ENCODE measurements at regions not wholly inside any gene's neighbourhood (a gene's known extent, or its start where the extent isn't known, plus 50 kb on each side); places are given as distances from the start of the nearest gene placed in this dataset.

DNA sequence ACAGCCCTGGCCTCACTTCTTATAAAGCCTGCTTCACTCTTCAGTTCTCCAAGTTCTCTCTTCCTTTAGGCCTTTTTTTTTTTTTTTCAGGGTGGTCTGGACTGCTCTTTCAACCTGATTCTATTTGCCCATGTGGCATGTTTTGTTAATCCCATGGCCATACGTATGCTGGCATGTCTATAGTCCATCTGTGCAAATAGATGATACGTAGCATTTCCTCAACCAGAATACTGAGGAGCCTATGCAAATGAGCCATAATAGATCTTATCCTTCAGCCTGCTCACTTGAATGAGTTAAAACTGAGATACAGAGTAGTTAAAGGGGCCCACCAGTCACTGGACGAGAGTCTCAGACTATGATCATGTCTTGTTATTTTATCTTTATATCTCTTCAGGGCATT is 265.2 kb upstream of the CXCR4 start:
- Histone ChIP-seq H4K8ac (ENCODE audit: low read length) (no peak overlapping the region), H3K23ac (ENCODE audit: low read length in 2 of 2) (no peak overlapping the region)

DNA sequence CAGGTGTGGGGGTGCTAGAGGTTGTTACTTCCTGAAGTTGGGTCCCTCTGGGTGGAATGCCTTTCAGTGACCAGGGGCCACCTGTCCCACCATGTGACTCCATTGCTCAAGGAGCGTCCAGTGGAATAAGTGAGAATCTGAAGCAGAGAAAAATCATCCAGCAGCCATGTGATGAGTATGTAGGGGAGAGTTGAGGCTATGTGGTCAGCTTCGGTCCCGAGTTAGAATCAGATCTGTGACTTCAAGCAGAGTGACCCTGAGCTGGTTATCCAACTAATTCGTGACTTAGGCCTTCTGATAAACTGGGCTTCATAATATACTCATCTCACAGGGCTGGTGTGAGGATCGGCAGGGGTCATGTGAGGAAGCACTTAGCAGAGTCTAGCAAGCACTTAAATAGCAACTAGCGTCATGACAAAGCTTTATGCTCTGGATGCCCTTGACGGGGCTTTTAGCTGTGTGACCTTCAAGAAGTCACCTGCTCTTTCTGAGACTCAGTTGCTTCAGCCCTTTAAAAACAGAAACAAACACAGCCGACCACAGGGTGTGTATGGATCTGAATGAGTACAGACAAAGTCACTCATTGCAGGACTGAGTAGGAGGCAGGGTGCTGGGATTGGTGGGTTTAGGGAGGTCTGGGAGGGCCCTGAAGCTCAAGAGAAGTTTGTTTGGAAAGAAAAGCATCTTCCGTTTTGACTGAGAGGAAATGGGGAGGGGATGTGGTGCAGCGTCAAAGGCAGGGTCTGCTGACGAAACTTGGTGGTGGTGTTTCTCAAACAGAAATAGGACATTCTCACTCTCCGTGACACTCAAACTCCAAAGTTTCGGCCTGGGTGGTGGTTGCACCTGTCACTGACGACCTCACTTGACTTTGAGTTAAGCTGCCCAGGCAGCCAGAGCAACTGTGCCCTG is 264.0 kb upstream of the CXCR4 start:
- no peak overlapping the region for H2BK12ac ChIP-seq (ENCODE audit: low read length in 2 of 2)
- no peak overlapping the region for H3K14ac ChIP-seq (ENCODE audit: low read length in 2 of 2)
- H3K27ac ChIP-seq (ENCODE audit: low read length, poor library complexity, severe bottlenecking) = no peak overlapping the region
- H4K8ac ChIP-seq (ENCODE audit: low read length) = no peak overlapping the region
- no peak overlapping the region for H2BK120ac ChIP-seq (ENCODE audit: low read depth, low read length)
- H3K9ac ChIP-seq (ENCODE audit: low read length) = no peak overlapping the region
- H2BK5ac ChIP-seq (ENCODE audit: low read depth, low read length, poor library complexity, severe bottlenecking) = no peak overlapping the region
- DNase-seq = no peak
- no peaks in the 10 kb centered on the region for H3K36me3 ChIP-seq (ENCODE audit: control insufficient read depth in 1 of 2, insufficient read depth in 2 of 2, low read depth in 1 of 2, low read length in 2 of 2)
- H4K91ac ChIP-seq (ENCODE audit: low read length) = no peak overlapping the region
- H3K23ac ChIP-seq (ENCODE audit: low read length in 2 of 2) = no peak overlapping the region
- no peaks in the 10 kb centered on the region for H3K9me3 ChIP-seq (ENCODE audit: control insufficient read depth, low read length)
- no peak overlapping the region for H3K18ac ChIP-seq (ENCODE audit: low read depth in 1 of 2, low read length in 2 of 2)
- no peak overlapping the region for H3K4me2 ChIP-seq (ENCODE audit: low read length, poor library complexity, severe bottlenecking)
- 84% methylated on average over 14 of the region's 14 CpGs for WGBS
- no peak overlapping the region for H2AFZ ChIP-seq (ENCODE audit: low read depth, low read length)
- peaks cover 0 to 25% of the 10 kb centered on the region in 2 experiments for H3K27me3 ChIP-seq (ENCODE audit: control insufficient read depth in 1 of 2, insufficient read depth in 1 of 2, low read length in 2 of 2)
- H3K4me3 ChIP-seq (ENCODE audit: insufficient read depth in 1 of 2, low read depth in 1 of 2, low read length in 2 of 2) = no peak overlapping the region
- H3K79me1 ChIP-seq (replicated peaks; ENCODE audit: low read length, poor library complexity, severe bottlenecking) = no peaks in the 10 kb centered on the region
- no peak overlapping the region for H2AK5ac ChIP-seq (ENCODE audit: low read length, severe bottlenecking)
- H3K4me1 ChIP-seq (ENCODE audit: control insufficient read depth, insufficient read depth, low read depth, low read length) = no peaks in the 10 kb centered on the region
- no peak overlapping the region for H2BK15ac ChIP-seq (ENCODE audit: low read depth, poor library complexity, severe bottlenecking)
- no peak overlapping the region for H3K4ac ChIP-seq (ENCODE audit: low read depth in 1 of 2, low read length in 2 of 2)

More for the DNA sequence above, 265.2 kb upstream of the CXCR4 start:
- no peak overlapping the region for H3K4ac ChIP-seq (ENCODE audit: low read depth in 1 of 2, low read length in 2 of 2)
- H2BK5ac ChIP-seq (ENCODE audit: low read depth, low read length, poor library complexity, severe bottlenecking) = no peak overlapping the region
- no peak for DNase-seq
- no peak overlapping the region for H3K27ac ChIP-seq (ENCODE audit: low read length, poor library complexity, severe bottlenecking)
- no peak overlapping the region for H3K18ac ChIP-seq (ENCODE audit: low read depth in 1 of 2, low read length in 2 of 2)
- no peaks in the 10 kb centered on the region for H3K9me3 ChIP-seq (ENCODE audit: control insufficient read depth, low read length)
- H3K4me1 ChIP-seq (ENCODE audit: control insufficient read depth, insufficient read depth, low read depth, low read length) = no peaks in the 10 kb centered on the region
- no peak overlapping the region for H4K91ac ChIP-seq (ENCODE audit: low read length)
- peaks cover 0 to 25% of the 10 kb centered on the region in 2 experiments for H3K27me3 ChIP-seq (ENCODE audit: control insufficient read depth in 1 of 2, insufficient read depth in 1 of 2, low read length in 2 of 2)
- WGBS = 85% methylated on average over 2 of the region's 3 CpGs
- H2BK15ac ChIP-seq (ENCODE audit: low read depth, poor library complexity, severe bottlenecking) = no peak overlapping the region
- no peaks in the 10 kb centered on the region for H3K79me1 ChIP-seq (replicated peaks; ENCODE audit: low read length, poor library complexity, severe bottlenecking)
- no peaks in the 10 kb centered on the region for H3K36me3 ChIP-seq (ENCODE audit: control insufficient read depth in 1 of 2, insufficient read depth in 2 of 2, low read depth in 1 of 2, low read length in 2 of 2)
- H3K9ac ChIP-seq (ENCODE audit: low read length) = no peak overlapping the region
- no peak overlapping the region for H3K14ac ChIP-seq (ENCODE audit: low read length in 2 of 2)
- no peak overlapping the region for H3K4me3 ChIP-seq (ENCODE audit: insufficient read depth in 1 of 2, low read depth in 1 of 2, low read length in 2 of 2)
- H2BK120ac ChIP-seq (ENCODE audit: low read depth, low read length) = no peak overlapping the region
- no peak overlapping the region for H2AFZ ChIP-seq (ENCODE audit: low read depth, low read length)
- H3K4me2 ChIP-seq (ENCODE audit: low read length, poor library complexity, severe bottlenecking) = no peak overlapping the region
- H2BK12ac ChIP-seq (ENCODE audit: low read length in 2 of 2) = no peak overlapping the region
- H2AK5ac ChIP-seq (ENCODE audit: low read length, severe bottlenecking) = no peak overlapping the region

DNA sequence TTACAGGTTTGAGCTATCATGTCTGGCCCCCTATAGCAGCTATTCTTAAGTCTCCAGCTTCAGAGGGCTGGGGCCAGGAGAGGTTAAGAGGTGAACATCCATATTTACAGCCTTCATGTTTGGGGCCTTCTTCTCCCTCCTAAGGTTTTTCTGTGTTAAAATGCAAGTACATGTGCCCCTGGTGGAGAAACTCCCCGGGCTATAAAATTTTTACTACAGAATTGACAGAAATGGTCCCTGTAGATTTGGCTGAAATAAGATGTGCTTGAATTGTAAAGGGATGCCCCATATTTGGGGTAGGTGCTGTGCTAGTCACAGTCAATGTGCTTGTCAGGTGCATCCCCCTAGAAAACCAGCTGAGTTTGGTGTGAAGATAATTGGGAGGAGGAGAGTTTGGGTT is 263.3 kb upstream of the CXCR4 start:
- Histone ChIP-seq H3K18ac (ENCODE audit: low read depth in 1 of 2, low read length in 2 of 2) (no peak overlapping the region), H2BK12ac (ENCODE audit: low read length in 2 of 2) (no peak overlapping the region), H2AK5ac (ENCODE audit: low read length, severe bottlenecking) (no peak overlapping the region), H3K79me1 (replicated peaks; ENCODE audit: low read length, poor library complexity, severe bottlenecking) (no peaks in the 10 kb centered on the region), H3K36me3 (ENCODE audit: control insufficient read depth in 1 of 2, insufficient read depth in 2 of 2, low read depth in 1 of 2, low read length in 2 of 2) (no peaks in the 10 kb centered on the region), H3K27me3 (ENCODE audit: control insufficient read depth in 1 of 2, insufficient read depth in 1 of 2, low read length in 2 of 2) (peaks cover 0 to 25% of the 10 kb centered on the region in 2 experiments), H3K4me2 (ENCODE audit: low read length, poor library complexity, severe bottlenecking) (no peak overlapping the region), H4K91ac (ENCODE audit: low read length) (no peak overlapping the region), H2BK120ac (ENCODE audit: low read depth, low read length) (no peak overlapping the region), H3K4ac (ENCODE audit: low read depth in 1 of 2, low read length in 2 of 2) (no peak overlapping the region), H3K9ac (ENCODE audit: low read length) (no peak overlapping the region), H3K27ac (ENCODE audit: low read length, poor library complexity, severe bottlenecking) (no peak overlapping the region), H2BK15ac (ENCODE audit: low read depth, poor library complexity, severe bottlenecking) (no peak overlapping the region), H2AFZ (ENCODE audit: low read depth, low read length) (no peak overlapping the region), H2BK5ac (ENCODE audit: low read depth, low read length, poor library complexity, severe bottlenecking) (no peak overlapping the region), H3K4me1 (ENCODE audit: control insufficient read depth, insufficient read depth, low read depth, low read length) (no peaks in the 10 kb centered on the region), H3K23ac (ENCODE audit: low read length in 2 of 2) (no peak overlapping the region), H3K9me3 (ENCODE audit: control insufficient read depth, low read length) (no peaks in the 10 kb centered on the region), H3K14ac (ENCODE audit: low read length in 2 of 2) (no peak overlapping the region), H4K8ac (ENCODE audit: low read length) (no peak overlapping the region), H3K4me3 (ENCODE audit: insufficient read depth in 1 of 2, low read depth in 1 of 2, low read length in 2 of 2) (no peak overlapping the region)
- WGBS = 91% methylated on average over 1 of the region's 1 CpG
- DNase-seq = no peak

DNA sequence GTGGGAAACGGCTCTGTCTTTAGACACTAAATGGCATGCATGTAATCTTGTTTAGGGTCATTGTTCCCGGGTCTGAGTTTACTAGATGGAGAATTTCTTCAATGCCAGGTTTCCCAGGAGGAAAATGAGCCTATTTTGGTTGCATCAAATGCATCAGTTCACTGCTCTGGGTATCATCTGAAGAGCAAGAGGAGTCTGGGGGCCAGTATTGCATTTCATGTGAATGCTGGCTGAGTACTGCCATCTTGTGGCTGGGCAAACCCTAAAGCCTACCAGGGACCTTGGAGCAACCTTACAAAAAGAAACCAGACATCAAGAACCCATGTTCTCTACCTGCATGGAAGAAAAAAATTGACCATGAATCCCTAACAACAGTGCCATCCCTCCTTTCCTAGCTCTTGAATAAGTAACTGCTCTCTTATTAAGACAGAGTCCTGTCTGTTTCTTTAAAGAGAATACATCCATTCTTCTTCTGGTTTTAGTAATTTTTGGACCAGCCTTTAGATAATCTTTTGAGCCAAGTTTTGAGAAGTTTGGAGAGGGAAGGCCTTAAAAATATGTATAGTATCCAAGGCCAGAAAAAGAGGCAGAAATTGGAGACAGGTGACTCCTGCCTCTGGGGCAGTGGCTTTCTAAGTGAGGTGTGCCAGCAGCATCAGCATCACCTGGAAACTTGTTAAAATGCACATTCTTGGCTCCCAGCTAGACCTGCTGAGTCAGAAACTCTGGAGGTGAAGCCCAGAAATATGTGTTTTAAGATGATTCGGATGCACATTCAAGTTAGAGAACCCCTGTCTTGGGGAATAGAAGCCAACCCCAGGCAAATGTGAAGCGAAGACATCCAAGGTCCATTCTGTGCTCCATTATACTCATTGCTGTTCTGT is 261.0 kb upstream of the CXCR4 start:
- H3K18ac ChIP-seq (ENCODE audit: low read depth in 1 of 2, low read length in 2 of 2) = no peak overlapping the region
- no peak overlapping the region for H2BK12ac ChIP-seq (ENCODE audit: low read length in 2 of 2)
- no peaks in the 10 kb centered on the region for H3K36me3 ChIP-seq (ENCODE audit: control insufficient read depth in 1 of 2, insufficient read depth in 2 of 2, low read depth in 1 of 2, low read length in 2 of 2)
- no peak overlapping the region for H2BK15ac ChIP-seq (ENCODE audit: low read depth, poor library complexity, severe bottlenecking)
- no peak overlapping the region for H3K23ac ChIP-seq (ENCODE audit: low read length in 2 of 2)
- no peak overlapping the region for H3K9ac ChIP-seq (ENCODE audit: low read length)
- peaks cover 0 to 18% of the 10 kb centered on the region in 2 experiments for H3K27me3 ChIP-seq (ENCODE audit: control insufficient read depth in 1 of 2, insufficient read depth in 1 of 2, low read length in 2 of 2)
- no peak overlapping the region for H4K8ac ChIP-seq (ENCODE audit: low read length)
- H3K4ac ChIP-seq (ENCODE audit: low read depth in 1 of 2, low read length in 2 of 2) = no peak overlapping the region
- DNase-seq = peak; percentile 43
- H3K79me1 ChIP-seq (replicated peaks; ENCODE audit: low read length, poor library complexity, severe bottlenecking) = no peaks in the 10 kb centered on the region
- H3K9me3 ChIP-seq (ENCODE audit: control insufficient read depth, low read length) = no peaks in the 10 kb centered on the region
- no peak overlapping the region for H2BK120ac ChIP-seq (ENCODE audit: low read depth, low read length)
- no peak overlapping the region for H2BK5ac ChIP-seq (ENCODE audit: low read depth, low read length, poor library complexity, severe bottlenecking)
- no peak overlapping the region for H3K4me3 ChIP-seq (ENCODE audit: insufficient read depth in 1 of 2, low read depth in 1 of 2, low read length in 2 of 2)
- H3K4me1 ChIP-seq (ENCODE audit: control insufficient read depth, insufficient read depth, low read depth, low read length) = no peaks in the 10 kb centered on the region
- H2AFZ ChIP-seq (ENCODE audit: low read depth, low read length) = no peak overlapping the region
- H4K91ac ChIP-seq (ENCODE audit: low read length) = no peak overlapping the region
- H3K14ac ChIP-seq (ENCODE audit: low read length in 2 of 2) = no peak overlapping the region
- H2AK5ac ChIP-seq (ENCODE audit: low read length, severe bottlenecking) = no peak overlapping the region
- no peak overlapping the region for H3K27ac ChIP-seq (ENCODE audit: low read length, poor library complexity, severe bottlenecking)
- 62% methylated on average over 4 of the region's 4 CpGs for whole genome bisulfite sequencing
- H3K4me2 ChIP-seq (ENCODE audit: low read length, poor library complexity, severe bottlenecking) = no peak overlapping the region
